Natural killer cell (primary cell): ENCODE measurements at regions not wholly inside any gene's neighbourhood (a gene's known extent, or its start where the extent isn't known, plus 50 kb on each side); places are given as distances from the start of the nearest gene placed in this dataset.

Source experiments
- ATAC-seq, 3 donors: fragments of 150-1000 bp in 2 of 3; fragments of 200-7000 bp in 1 of 3; cut with Tn5 transposase; 1 replicate in 1 of 3; 2 replicates in 2 of 3; pipeline ENCODE4 v1.10.0; 2021; ENCODE audit warnings: mild to moderate bottlenecking in 2 of 3, moderate library complexity in 2 of 3
- DNase-seq, 2 donors: peaks; one replicate each; pipeline versions ENCODE4 v3.0.0 to v3.0.0-alpha.2; 2013 to 2021; ENCODE audit warnings: mixed read lengths in 1 of 2
- H3K27ac ChIP-seq: one replicate; pipeline ENCODE4 v1.5.1; 2013; ENCODE audit warnings: mild to moderate bottlenecking, low read length
- H3K27me3 ChIP-seq: one replicate; pipeline ENCODE4 v1.6.1; 2013; ENCODE audit warnings: low read length; ENCODE audit not compliant: control insufficient read depth, insufficient read depth
- H3K36me3 ChIP-seq: one replicate; pipeline ENCODE4 v1.6.1; 2013; ENCODE audit warnings: low read length; ENCODE audit not compliant: control insufficient read depth, insufficient read depth
- H3K4me1 ChIP-seq: one replicate; pipeline ENCODE4 v1.6.1; 2013; ENCODE audit warnings: low read length; ENCODE audit not compliant: control insufficient read depth, insufficient read depth
- H3K4me3 ChIP-seq: one replicate; pipeline ENCODE4 v1.5.1; 2013; ENCODE audit warnings: low read length
- H3K9me3 ChIP-seq: one replicate; pipeline ENCODE4 v1.6.1; 2013; ENCODE audit warnings: low read length; ENCODE audit not compliant: control insufficient read depth, insufficient read depth
- H3K27ac Mint-ChIP-seq, 2 donors: one replicate each; pipeline ENCODE4 v1.8.0; 2022; ENCODE audit warnings: mild to moderate bottlenecking in 2 of 2, mixed read lengths in 2 of 2, moderate library complexity in 1 of 2
- H3K27me3 Mint-ChIP-seq, 2 donors: one replicate each; pipeline ENCODE4 v1.8.0; 2022; ENCODE audit warnings: low read depth in 2 of 2, mixed read lengths in 2 of 2
- H3K36me3 Mint-ChIP-seq: one replicate; pipeline ENCODE4 v1.8.0; 2022; ENCODE audit warnings: mixed read lengths
- H3K4me1 Mint-ChIP-seq, 2 donors: one replicate each; pipeline ENCODE4 v1.8.0; 2022; ENCODE audit warnings: mixed read lengths in 2 of 2
- H3K4me3 Mint-ChIP-seq: one replicate; pipeline ENCODE4 v1.8.0; 2022; ENCODE audit warnings: mild to moderate bottlenecking, moderate library complexity, mixed read lengths
- H3K9me3 Mint-ChIP-seq, 2 donors: one replicate each; pipeline ENCODE4 v1.8.0; 2022; ENCODE audit warnings: mixed read lengths in 2 of 2
- CTCF ChIP-seq: fragments of 200-600 bp; IDR thresholded peaks from one replicate; pipeline ENCODE4 v1.8.0; 2022; ENCODE audit warnings: antibody characterized with exemption
- WGBS: methylation state at CpG from one replicate; pipeline ENCODE4 v1.1.7; 2013; ENCODE audit warnings: missing lambda C conversion rate; ENCODE audit not compliant: insufficient coverage; 5-methylcytosine and 5-hydroxymethylcytosine counted together
- intact Hi-C: fragments of 100-400 bp; cut with micrococcal nuclease; formaldehyde crosslinking; loops from one replicate; pipeline ENCODE4 v1.14.2; 2022

GRCh38 chr2:19758658-19759057, 143.1 kb downstream of the TTC32 start:
- Histone ChIP-seq H3K36me3 (no peaks in the 10 kb centered on the region), H3K9me3 (no peaks in the 10 kb centered on the region), H3K27ac (no peak overlapping the region), H3K4me3 (no peak overlapping the region), H3K4me1 (no peaks in the 10 kb centered on the region), H3K27me3 (no peaks in the 10 kb centered on the region)
- H3K4me1 Mint-ChIP-seq, result no peaks in the 10 kb centered on the region
- no peak for ATAC-seq
- H3K4me3 Mint-ChIP-seq, result no peak overlapping the region
- no peak for TF ChIP-seq CTCF
- 75% methylated on average over 5 of the region's 5 CpGs for WGBS
- no peaks in the 10 kb centered on the region for H3K36me3 Mint-ChIP-seq
- H3K27me3 Mint-ChIP-seq, result peaks cover 0 to 6% of the 10 kb centered on the region in 2 donors
- DNase-seq, result no peak
- H3K27ac Mint-ChIP-seq, result no peak overlapping the region
- intact Hi-C loops, result no loop called here
- H3K9me3 Mint-ChIP-seq, result peaks cover 0 to 2% of the 10 kb centered on the region in 2 donors

GRCh38 chr2:19757586-19757985, 144.2 kb downstream of the TTC32 start:
- TF ChIP-seq CTCF, result no peak
- DNase-seq (no peak), ATAC-seq (no peak)
- no peaks in the 10 kb centered on the region for H3K36me3 Mint-ChIP-seq
- H3K4me1 Mint-ChIP-seq, result no peaks in the 10 kb centered on the region
- Histone ChIP-seq H3K27me3 (no peaks in the 10 kb centered on the region), H3K9me3 (no peaks in the 10 kb centered on the region), H3K4me3 (no peak overlapping the region), H3K36me3 (no peaks in the 10 kb centered on the region), H3K27ac (no peak overlapping the region), H3K4me1 (no peaks in the 10 kb centered on the region)
- H3K4me3 Mint-ChIP-seq, result no peak overlapping the region
- peaks cover 0 to 8% of the 10 kb centered on the region in 2 donors for H3K27me3 Mint-ChIP-seq
- intact Hi-C loops, result no loop called here
- WGBS, result 83% methylated on average over 3 of the region's 3 CpGs
- no peak overlapping the region for H3K27ac Mint-ChIP-seq
- H3K9me3 Mint-ChIP-seq, result peaks cover 0 to 2% of the 10 kb centered on the region in 2 donors

- no peak overlapping the region for H3K27ac ChIP-seq
- H3K27me3 ChIP-seq, result no peaks in the 10 kb centered on the region
- no peak overlapping the region for H3K4me3 ChIP-seq
- Mint-ChIP-seq H3K27ac (no peak overlapping the region), H3K4me1 (no peaks in the 10 kb centered on the region), H3K36me3 (no peaks in the 10 kb centered on the region), H3K27me3 (peaks cover 5 to 11% of the 10 kb centered on the region in 2 donors), H3K9me3 (no peaks in the 10 kb centered on the region), H3K4me3 (no peak overlapping the region)
- no peaks in the 10 kb centered on the region for H3K9me3 ChIP-seq
- WGBS, result 86% methylated on average over 10 of the region's 10 CpGs
- no peaks in the 10 kb centered on the region for H3K4me1 ChIP-seq
- intact Hi-C loops, result no loop called here
- H3K36me3 ChIP-seq, result no peaks in the 10 kb centered on the region
- DNase-seq, result no peak
- TF ChIP-seq CTCF, result no peak
- ATAC-seq, result no peak
Observed at GRCh38 chr2:19754907-19755306, 146.9 kb downstream of the TTC32 start.

GRCh38 chr2:19753818-19754217, 148.0 kb downstream of the TTC32 start:
- Mint-ChIP-seq H3K36me3 (no peaks in the 10 kb centered on the region), H3K27me3 (peaks cover 6 to 10% of the 10 kb centered on the region in 2 donors), H3K4me1 (no peaks in the 10 kb centered on the region), H3K27ac (no peak overlapping the region), H3K4me3 (no peak overlapping the region), H3K9me3 (no peaks in the 10 kb centered on the region)
- no peak for ATAC-seq
- Histone ChIP-seq H3K4me3 (no peak overlapping the region), H3K4me1 (no peaks in the 10 kb centered on the region), H3K36me3 (no peaks in the 10 kb centered on the region), H3K27me3 (no peaks in the 10 kb centered on the region), H3K27ac (no peak overlapping the region), H3K9me3 (no peaks in the 10 kb centered on the region)
- no peak for TF ChIP-seq CTCF
- no peak for DNase-seq
- intact Hi-C loops, result no loop called here
- 88% methylated on average over 2 of the region's 2 CpGs for WGBS
